Retina (tissue), 1 donor: ENCODE measurements at regions not wholly inside any gene's neighbourhood (a gene's known extent, or its start where the extent isn't known, plus 50 kb on each side); places are given as distances from the start of the nearest gene placed in this dataset.

ENCODE experiments used
- DNase-seq: peaks from one replicate; pipeline ENCODE4 v3.0.0-alpha.2; 2016

GRCh38 chr12:24463375-24463774 lies 485.5 kb downstream of the BCAT1 start:
- DNase-seq, result no peak

GRCh38 chr12:24462946-24463345 lies 486.0 kb downstream of the BCAT1 start:
- no peak for DNase-seq

DNA sequence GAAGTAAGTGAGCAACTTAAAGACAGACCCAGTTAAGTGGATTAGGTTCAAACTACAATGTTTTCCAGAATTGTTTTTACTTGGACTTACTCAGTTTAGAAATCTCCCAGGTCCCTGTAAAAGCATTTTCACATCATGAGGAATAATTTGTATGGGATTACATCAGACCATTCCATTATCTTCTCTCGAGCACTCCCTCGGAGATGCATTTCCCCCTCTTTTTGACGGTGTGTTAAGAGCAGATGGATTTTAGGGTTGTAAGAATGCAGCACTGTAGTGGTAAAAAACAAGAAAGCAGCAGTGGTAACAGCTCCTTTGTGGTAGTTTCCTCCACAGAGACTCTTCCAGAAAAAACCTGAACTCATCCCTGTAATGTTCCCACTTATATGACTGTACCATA lies 488.4 kb downstream of the BCAT1 start:
- no peak for DNase-seq

- no peak for DNase-seq
Measured at GRCh38 chr12:24460099-24460498, 488.8 kb downstream of the BCAT1 start.

DNA sequence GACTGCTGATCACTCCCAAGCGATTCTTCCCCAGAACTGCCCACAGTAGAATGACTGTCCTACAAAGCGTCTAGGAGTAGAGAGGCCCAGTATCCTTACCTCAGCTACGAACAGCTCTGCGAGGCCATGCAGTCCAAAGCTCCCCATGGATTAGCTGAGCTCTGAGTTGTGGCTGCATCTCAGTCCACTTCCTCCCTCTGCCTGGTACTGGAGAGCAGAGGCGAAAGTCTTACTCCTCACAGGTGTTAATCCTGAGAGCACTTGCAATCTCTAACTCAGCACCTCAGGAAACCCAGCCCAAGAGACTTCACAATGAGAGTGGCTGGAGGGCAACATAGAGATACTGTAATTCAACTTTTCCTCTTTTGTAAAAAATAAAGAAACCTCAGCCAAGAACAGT lies 493.1 kb downstream of the BCAT1 start:
- DNase-seq, result no peak

- DNase-seq, result no peak
Measured at GRCh38 chr12:24447678-24448077, 498.2 kb upstream of the SOX5 start.

DNA sequence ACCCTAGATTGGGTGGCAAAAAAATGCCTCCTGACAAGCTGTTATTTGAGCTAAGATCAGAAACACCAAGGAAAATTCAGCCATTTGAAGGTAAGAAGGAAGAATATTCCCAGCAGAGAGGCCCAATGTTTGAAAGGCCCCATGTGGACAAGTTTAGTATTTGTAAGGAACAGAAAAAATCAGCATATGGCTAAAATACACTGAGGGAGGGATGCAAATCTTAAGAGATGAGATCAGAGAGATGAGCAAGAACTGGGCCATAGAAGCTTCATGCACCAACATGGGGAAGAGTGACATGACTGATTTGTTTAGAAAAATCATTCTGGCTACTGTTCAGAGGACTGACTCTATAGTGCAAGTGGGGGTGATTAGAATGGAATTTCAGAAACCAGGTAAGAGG lies 496.8 kb upstream of the SOX5 start:
- no peak for DNase-seq

DNA sequence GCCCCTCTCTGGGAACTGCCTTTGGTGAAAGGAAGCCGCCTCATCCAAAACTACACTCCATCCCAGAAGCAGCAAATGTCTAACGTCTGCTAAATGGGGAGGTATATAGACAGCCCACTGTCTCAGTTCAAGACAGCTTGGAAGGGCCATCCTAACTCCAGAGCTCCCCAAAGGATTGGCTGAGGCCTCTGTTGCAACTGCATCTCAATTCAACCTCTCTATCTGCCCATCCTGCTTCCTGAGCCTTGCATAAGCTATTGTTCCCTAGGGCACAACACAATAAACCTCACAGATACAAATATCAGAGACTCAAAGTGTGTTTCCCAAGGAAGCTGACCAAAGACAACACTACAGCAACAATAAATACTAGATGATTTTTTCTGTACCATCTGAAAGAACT lies 495.2 kb upstream of the SOX5 start:
- no peak for DNase-seq

DNA sequence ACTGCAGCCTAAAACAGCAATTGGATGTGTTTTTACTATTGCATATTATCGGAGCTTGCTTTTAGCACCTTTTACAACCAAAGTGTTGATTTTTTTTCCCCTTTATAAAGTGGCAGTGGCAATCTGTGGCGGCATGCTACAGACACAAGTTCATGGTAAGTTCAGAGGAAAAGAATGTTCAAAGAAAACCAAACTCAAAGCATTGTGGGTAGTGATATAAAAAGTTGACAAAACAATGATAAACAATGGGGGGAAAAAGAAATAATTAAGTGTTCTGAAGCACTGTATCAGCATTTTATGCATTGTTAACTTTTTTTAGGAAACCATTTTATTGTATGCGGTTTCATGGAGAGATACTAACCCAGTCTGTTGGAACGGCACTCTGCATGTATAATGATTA lies 492.0 kb upstream of the SOX5 start:
- no peak for DNase-seq

DNA sequence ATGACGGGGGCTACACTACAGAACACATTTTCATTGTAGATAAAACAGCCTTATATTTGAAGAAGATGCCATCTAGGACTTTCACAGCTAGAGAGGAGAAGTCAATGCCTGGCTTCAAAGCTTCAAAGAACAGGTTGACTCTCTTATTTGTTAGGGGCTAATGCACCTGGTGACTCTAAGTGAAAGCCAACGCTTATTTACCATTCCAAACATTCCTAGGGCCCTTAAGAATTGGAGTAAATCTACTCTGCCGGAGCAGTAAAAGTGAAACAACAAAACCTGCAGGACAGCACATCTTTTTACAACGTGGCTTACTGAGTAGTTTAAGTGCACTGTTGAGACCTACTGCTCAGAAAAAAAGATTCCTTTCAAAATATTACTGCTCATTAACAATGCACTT lies 487.2 kb upstream of the SOX5 start:
- DNase-seq, result no peak

GRCh38 chr12:24431872-24432271 lies 482.4 kb upstream of the SOX5 start:
- DNase-seq, result no peak

DNA sequence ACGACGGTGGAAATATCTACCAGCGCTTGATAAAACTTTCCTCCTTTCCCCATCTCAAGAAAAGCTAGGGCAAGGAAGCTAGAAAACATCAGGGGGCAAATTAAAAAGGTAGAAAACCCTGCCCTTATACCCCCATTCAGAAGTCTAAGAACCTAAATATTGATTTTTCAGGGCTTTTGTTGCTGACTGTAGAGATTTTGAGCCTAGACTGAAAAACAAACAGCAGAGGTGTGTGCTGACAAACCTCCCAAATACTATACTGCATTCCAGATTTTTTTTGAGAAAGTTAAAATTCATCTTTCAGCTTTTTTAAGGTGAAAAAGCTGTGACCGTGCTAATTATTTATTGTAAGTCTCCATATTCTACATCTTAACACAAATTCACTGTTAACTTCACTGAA lies 478.3 kb upstream of the SOX5 start:
- no peak for DNase-seq

GRCh38 chr12:24425601-24425970 lies 476.1 kb upstream of the SOX5 start:
- no peak for DNase-seq

DNA sequence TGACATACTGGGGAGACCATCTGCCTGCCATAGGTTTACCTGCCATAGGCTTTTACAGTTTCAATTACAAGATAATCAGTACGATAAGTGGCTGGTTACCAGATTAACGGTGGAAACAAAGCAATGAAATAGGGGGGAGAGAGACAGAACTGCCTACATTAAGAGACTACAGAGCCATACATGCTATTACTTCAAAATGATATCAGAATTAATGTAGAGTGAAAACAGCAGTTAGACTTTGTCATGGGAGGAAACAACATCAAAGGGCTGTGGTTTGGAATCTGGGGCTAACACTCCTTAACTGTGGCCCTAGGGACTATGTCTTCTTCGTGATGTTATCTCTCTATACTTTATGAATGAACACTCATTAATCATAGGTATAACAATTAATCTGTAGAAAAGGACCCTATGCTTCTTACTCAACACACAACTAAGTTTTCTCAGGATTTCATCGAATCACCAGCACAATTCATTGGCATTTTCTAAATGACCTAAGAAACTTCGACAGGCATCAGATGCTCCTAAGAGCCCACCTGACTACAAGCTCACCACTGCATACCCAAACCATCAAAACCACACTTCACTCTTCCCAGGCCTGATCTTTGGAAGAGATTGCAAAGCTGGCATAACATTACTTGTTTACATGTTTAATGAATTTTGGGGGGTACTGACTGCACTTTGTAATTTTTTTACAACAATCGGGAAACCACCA lies 475.6 kb upstream of the SOX5 start:
- no peak for DNase-seq

- DNase-seq, result no peak
Measured at GRCh38 chr12:24424376-24424775, 474.9 kb upstream of the SOX5 start.

- no peak for DNase-seq
Measured at GRCh38 chr12:24423611-24424010, 474.1 kb upstream of the SOX5 start.

DNA sequence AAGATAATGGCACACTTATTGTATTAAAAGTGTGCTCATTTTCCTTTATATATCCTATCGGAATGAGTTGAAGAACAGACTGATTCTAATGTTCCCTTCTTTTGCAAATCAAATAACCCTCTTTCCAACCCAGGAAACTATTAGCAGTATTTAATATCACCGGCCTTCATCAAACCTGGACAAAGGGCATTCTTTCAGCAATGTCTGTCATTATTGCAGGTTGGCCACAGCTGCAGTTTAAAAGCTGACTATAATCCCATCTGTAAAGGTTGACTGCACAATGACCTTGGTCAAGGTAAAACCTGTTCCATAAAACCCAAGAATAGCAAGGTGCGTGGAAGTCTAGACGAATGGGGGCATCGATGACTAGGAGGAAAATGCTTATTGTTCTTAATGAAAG lies 472.3 kb upstream of the SOX5 start:
- DNase-seq, result no peak

DNA sequence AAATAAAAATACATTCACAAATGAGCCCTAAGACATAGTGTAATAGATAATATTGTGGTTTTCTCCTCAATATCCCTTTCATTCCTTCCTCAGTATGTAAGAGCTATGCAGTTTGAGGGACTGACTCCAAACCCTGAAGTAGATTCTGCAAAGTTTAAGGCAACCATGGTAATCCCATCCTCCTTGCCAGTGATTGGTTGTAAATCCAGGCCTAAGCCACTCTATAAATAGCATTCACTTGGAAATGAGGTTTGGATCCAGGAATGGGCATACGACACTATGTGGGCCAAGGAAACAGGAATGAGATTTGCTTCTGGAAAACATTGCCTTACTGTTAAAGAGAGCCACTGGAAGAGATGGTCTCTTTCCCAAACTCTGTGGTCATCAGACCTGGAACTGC lies 468.7 kb upstream of the SOX5 start:
- DNase-seq, result no peak

DNA sequence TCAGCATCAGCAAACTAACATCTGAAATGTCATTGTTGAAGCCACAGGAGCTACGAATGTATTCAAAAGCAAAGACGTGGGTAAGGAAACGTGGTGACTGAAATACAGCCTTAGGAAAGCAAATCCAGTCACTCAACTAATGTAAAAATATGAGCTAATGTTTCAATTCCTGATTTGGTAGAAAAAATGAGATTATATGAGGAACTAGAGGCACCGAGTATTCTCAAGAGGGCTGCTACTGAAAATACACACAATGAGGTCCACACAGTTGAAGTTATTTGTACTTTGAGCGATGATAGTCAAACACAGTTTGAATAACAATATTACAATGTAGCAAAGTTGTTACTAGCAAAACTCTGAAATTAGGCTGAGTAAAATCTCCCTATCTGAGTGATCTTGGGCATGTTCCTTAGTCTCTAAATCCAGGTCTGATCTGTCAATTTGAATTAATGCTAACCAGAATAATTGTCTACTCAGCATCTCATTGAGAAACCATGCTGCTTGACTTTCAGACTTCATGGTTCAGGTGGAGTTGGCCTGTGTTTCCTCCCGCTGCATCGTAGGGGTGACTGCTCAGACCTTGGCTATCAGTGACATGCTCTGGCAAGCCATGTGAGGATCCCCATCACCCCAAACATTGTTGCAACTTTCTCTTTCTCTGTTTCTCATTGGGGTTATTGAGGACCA lies 467.1 kb upstream of the SOX5 start:
- DNase-seq, result no peak

DNA sequence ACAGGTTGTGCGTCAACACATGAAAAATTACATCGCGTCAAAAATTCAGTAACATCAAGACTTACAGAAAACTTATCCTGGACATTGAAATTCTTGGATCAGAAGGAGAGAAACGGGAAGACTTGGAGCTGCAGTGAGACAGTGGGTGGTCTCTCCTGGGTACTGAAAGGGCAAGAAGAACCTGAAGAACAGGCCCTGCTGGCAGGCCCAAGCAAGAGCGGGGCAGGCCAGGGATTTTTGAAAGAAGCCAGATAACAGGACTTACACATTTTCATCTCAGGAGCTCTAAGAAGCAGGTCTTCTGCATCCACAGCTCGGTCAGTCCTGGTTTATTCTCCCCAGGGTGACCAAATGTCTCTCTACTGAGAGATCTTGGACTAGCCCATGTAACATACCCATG lies 466.5 kb upstream of the SOX5 start:
- no peak for DNase-seq

GRCh38 chr12:24414480-24414879 lies 465.0 kb upstream of the SOX5 start:
- no peak for DNase-seq

DNA sequence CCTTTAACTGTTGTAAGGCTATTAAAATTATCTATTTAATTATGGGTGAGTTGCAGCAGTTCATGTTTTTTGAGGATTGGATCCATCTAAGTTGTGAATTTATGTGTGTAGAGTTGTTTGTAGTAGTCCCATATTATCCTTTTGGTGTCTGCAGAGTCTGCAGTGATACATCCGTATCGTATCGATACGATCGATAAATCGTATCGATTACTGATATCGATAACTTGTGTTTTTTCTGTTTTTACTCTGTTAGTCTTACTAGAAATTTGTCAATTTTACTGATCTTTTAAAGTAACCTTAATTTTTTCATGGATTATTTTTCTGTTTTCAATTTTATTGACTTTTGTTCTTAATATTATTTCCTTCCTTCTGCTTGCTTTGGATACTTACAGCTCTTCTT lies 462.5 kb upstream of the SOX5 start:
- DNase-seq, result no peak

GRCh38 chr12:24409868-24410267 lies 460.4 kb upstream of the SOX5 start:
- DNase-seq, result no peak

- no peak for DNase-seq
Measured at GRCh38 chr12:24408305-24408704, 458.8 kb upstream of the SOX5 start.

GRCh38 chr12:24407884-24408283 lies 458.4 kb upstream of the SOX5 start:
- no peak for DNase-seq
